Activated naive CD8-positive, alpha-beta T cell treated with anti-CD3 and anti-CD28 coated beads, Interleukin-2, amount 50 U/mL, for 16 hours (primary cell): ENCODE measurements at regions not wholly inside any gene's neighbourhood (a gene's known extent, or its start where the extent isn't known, plus 50 kb on each side); places are given as distances from the start of the nearest gene placed in this dataset.
A peak's percentile ranks its signal among the peaks of the same experiment; 100 is the strongest.
"Not testable (repeated sequence)": the region's sequence is repeated elsewhere in the genome, so short reads cannot be mapped to it uniquely, and the experiment has no call there.

Experiments used
- DNase-seq: peaks from one replicate; pipeline ENCODE4 v3.0.0-alpha.2; 2020; ENCODE audit warnings: low read depth, low spot score

GRCh38 chr1:166391279-166392066, 224.7 kb upstream of the FAM78B start:
- no peak for DNase-seq

GRCh38 chr1:166395729-166396128, 228.9 kb upstream of the FAM78B start:
- no peak for DNase-seq

GRCh38 chr1:166409253-166410082, 242.7 kb upstream of the FAM78B start:
- DNase-seq = not testable (repeated sequence)

GRCh38 chr1:166410083-166410385, 243.2 kb upstream of the FAM78B start:
- no peak for DNase-seq

GRCh38 chr1:166416831-166417230, 250.0 kb upstream of the FAM78B start:
- DNase-seq = not testable (repeated sequence)

GRCh38 chr1:166418344-166418933, 251.6 kb upstream of the FAM78B start:
- DNase-seq = no peak

GRCh38 chr1:166422586-166422985, 255.8 kb upstream of the FAM78B start:
- DNase-seq = not testable (repeated sequence)

- no peak for DNase-seq
Measured at GRCh38 chr1:166432655-166433054, 265.9 kb upstream of the FAM78B start.

- DNase-seq = not testable (repeated sequence)
Measured at GRCh38 chr1:166433404-166434304, 266.9 kb upstream of the FAM78B start.

- no peak for DNase-seq
Measured at GRCh38 chr1:166457700-166458099, 290.9 kb upstream of the FAM78B start.

- no peak for DNase-seq
Measured at GRCh38 chr1:166464333-166464732, 297.5 kb upstream of the FAM78B start.

- DNase-seq = no peak
Measured at GRCh38 chr1:166470014-166470413, 303.2 kb upstream of the FAM78B start.

- no peak for DNase-seq
Measured at GRCh38 chr1:166470441-166470840, 303.6 kb upstream of the FAM78B start.

- no peak for DNase-seq
Measured at GRCh38 chr1:166471359-166471758, 304.6 kb upstream of the FAM78B start.

- DNase-seq = peak; percentile 4
Measured at GRCh38 chr1:166479052-166479631, 312.3 kb upstream of the FAM78B start.

- no peak for DNase-seq
Measured at GRCh38 chr1:166484471-166484870, 317.7 kb upstream of the FAM78B start.

GRCh38 chr1:166484871-166485270, 318.1 kb upstream of the FAM78B start:
- DNase-seq = no peak

GRCh38 chr1:166485620-166486019, 318.8 kb upstream of the FAM78B start:
- DNase-seq = no peak

- DNase-seq = no peak
Measured at GRCh38 chr1:166488327-166488726, 321.5 kb upstream of the FAM78B start.

- no peak for DNase-seq
Measured at GRCh38 chr1:166489356-166489669, 322.5 kb upstream of the FAM78B start.

GRCh38 chr1:166489670-166490436, 323.1 kb upstream of the FAM78B start:
- DNase-seq = peak; percentile 21
